HG02798 (cell line): ENCODE measurements at regions not wholly inside any gene's neighbourhood (a gene's known extent, or its start where the extent isn't known, plus 50 kb on each side); places are given as distances from the start of the nearest gene placed in this dataset.

ENCODE experiments used
- ATAC-seq: cut with Tn5 transposase; IDR thresholded peaks from one replicate; pipeline ENCODE4 v1.9.1; 2021; ENCODE audit warnings: mild to moderate bottlenecking; ENCODE audit not compliant: unreplicated experiment, poor library complexity

DNA sequence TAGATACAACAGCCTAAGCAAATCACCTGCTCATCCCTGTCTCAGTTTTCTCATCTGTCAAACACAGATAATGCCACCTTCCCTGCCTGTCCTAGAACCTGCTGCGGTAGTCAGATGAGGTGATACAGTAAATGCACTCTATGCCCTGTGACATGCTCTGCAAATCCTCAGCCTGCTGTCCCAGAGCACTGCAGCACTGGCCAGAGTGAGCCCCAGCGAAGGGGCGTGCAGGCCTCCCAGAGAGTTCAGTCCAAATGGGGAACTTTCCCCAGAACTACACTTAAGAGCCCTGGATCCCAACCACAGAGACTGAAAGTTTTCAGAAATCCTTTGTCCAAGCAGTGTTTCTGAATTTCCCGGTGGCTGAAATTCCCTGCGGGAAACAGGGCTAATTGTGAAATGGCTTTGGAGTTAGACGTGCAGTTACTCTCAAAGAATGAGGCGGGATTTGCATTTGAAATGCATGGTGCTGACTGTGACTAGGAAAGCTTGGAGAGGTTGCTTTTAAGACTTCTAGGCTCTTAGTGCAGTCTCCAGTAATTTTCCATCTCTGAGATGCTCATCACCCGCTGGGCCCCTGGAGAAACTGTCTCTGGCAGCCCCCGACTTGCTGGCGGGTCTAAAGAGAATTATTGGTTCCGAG lies 206.5 kb upstream of the AJAP1 start:
- no peak for ATAC-seq

DNA sequence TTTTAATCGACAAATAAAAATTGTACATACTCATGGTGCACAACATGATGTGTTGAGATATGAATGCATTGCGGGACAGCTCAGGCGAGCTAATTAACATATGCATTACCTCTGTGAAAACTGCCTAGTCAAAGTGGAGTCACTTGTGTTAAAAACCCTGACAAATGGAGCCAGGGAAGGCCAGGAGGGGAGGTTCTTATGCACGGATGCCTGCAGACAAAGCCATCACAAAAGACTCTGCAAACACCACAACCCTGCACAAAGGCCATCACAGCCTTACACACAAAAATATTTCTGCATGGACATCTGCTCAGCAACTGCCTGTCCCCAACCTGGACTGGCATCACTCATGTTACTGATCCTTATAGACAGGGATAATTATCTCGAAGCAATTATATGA lies 204.4 kb upstream of the AJAP1 start:
- ATAC-seq = no peak

DNA sequence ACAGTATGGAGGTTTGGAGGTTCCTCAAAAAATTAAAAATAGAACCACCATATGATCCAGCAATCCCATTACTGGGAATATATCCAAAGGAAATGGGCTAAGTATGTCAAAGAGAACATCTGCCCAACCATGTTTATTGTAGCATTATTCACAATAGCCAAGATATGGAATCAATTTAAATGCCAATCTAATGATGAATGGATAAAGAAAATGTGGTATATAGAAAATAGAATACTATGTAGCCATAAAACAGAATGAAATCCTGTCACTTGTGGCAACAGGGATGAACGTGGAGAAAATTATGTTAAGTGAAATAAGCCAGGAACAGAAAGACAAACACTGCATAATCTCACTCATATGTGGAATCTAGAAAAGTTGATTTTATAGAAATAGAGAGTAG lies 201.7 kb upstream of the AJAP1 start:
- no peak for ATAC-seq

DNA sequence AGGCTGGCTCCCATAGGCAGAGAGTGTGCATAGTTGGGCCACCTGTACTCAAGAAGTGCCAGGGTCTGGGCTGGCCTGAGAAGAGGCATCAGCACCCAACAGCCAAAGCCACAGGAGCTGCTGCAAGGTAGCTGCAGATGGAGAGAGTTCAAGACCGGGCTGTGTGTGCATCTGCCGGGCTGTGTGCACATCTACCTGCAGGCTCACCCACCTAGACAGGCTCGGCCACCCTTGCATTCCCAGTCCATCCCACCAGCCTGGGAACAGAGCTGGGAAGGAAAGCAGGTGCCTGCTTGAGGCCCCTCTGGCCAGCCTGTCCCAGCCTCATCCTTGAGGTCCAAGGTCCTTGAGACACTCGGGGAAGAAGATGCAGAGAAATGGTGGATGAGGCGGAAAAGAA lies 194.4 kb upstream of the AJAP1 start:
- ATAC-seq = no peak

GRCh38 chr1:4460651-4461050 lies 193.8 kb upstream of the AJAP1 start:
- no peak for ATAC-seq

GRCh38 chr1:4461726-4462290 lies 192.6 kb upstream of the AJAP1 start:
- no peak for ATAC-seq

GRCh38 chr1:4462831-4463484 lies 191.5 kb upstream of the AJAP1 start:
- ATAC-seq = no peak

DNA sequence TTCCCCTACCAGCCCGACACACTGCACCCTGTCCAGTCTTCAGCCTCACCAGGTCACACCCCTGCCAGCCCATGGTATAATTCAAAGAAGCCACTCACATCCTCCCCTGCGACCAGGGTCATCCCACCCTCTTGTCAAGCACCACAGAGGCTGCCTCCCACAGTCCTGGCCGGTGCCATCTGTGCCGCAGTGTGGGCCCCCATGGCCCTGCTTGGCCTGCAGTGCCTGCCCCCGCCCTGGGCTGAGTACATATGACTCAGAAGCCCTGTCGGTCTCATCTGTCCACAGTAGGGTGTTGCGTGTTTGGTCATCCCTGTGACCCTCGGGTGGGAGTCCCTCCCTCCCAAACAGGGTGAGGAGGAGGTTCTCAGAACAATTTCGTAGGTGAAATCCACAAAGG lies 190.8 kb upstream of the AJAP1 start:
- ATAC-seq = no peak

- ATAC-seq = no peak
Observed at GRCh38 chr1:4464478-4464877, 189.9 kb upstream of the AJAP1 start.

- ATAC-seq = no peak
Observed at GRCh38 chr1:4467241-4467640, 187.2 kb upstream of the AJAP1 start.

- ATAC-seq = no peak
Observed at GRCh38 chr1:4468386-4468785, 186.0 kb upstream of the AJAP1 start.

DNA sequence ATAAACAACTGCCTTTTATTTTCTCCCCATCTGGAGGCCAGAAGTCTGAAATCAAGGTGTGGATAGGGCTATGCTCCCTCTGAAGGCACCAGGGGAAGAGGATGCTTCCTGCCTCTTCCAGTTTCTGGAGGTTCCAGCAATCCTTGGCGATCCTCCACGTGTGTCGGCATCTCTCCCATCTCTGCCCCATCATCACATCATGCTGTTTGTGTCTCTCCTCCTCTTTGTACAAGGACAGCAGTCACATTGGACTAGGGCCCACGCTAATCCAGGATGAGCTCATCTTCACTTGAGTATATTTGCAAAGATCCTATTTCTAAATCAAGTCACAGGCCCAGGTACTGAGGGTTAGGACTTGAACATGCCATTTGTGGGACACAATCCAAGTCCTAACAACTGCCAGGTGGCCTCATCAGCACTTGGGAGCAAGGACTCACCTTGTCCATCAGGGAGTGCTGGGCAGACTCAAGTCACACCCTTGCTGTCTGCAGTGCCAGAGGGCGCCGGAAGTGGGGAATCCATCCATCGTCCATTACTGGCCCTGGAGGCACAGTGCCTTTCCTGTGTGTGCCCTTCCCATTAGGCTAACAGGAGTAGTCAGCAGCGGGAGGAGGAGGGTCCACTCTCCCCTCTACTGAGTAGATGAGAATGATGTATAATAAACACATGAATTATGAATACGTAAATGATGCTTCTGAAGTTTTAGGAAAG lies 185.4 kb upstream of the AJAP1 start:
- no peak for ATAC-seq

- ATAC-seq = no peak
Observed at GRCh38 chr1:4476394-4476793, 178.0 kb upstream of the AJAP1 start.

DNA sequence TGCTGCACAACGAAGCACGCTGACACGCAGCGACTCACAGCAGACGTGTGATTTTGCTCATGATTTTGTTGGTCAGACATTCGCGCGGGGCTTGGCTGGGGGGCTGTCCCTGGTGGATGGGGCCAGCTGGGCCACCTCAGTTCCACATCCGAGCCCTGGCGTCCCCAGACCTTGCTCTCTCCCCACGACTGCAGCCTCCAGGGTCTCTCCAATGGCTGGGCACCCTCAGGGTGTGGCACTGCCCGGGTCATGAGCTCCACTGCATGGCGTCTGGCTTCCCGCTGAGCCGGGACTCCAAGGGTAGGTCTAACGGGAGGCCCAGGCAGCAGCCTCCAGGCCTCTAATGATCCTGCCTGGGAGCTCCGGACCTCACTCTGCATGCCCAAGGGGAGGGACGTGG lies 173.0 kb upstream of the AJAP1 start:
- no peak for ATAC-seq

DNA sequence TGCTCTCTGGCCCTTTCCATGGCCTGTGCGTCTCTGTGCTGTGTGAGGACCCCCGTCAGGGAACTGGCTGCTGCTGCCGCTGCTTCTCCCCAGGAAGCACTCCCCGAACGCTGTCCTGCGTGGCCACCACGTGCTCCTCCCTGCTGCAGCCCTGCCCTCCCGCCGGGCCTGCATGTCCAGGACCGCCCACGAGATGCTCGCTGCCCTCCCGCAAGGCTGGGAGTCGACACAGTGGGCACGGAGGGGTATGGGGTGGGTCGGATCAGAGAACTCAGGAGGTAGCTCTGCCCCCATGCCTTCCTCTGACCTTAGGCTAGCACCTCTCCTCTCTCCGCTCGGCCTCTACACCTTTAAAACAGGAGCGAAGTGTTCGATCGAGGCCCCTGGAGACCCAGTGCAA lies 171.9 kb upstream of the AJAP1 start:
- no peak for ATAC-seq

- no peak for ATAC-seq
Observed at GRCh38 chr1:4483021-4483625, 171.3 kb upstream of the AJAP1 start.

DNA sequence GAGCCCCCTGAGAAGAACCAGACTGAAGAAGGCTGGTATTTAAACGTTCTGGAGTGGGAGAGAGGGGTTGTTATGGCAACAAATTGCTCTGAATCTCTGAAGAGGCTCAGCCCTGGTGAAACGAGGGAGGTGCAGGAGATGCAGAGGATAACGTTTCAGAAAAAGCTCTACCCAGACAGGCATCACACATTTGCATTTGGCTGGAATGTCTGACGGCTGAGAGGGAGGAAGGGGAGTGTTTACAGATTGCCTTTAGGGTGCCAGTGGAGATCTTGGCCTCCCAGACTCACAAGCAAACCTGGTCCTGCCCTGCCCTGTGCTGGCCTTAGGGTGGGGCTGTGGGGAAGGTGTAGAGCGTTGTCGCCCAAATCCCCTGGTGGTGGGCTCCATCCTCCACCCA lies 169.0 kb upstream of the AJAP1 start:
- ATAC-seq = no peak

DNA sequence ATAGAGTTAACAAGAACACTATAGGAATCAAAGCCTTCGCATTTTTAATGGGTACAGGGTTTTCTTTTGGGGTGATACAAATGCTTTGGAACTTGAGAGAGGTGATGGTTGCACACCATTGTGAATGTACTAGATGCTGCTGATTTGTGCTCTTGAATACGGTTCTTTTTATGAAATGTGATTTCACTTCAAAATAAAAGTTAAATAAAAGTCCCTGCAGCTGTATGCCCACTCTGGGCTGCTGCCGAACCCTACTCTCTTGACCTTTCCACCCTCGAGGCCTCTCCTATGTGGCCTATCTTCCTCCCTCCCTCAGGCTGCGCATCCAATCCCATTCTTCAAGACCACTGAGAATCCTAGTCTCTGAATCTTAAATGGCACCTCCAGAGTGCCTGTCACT lies 168.5 kb upstream of the AJAP1 start:
- ATAC-seq = no peak

- no peak for ATAC-seq
Observed at GRCh38 chr1:4486408-4487120, 167.8 kb upstream of the AJAP1 start.

DNA sequence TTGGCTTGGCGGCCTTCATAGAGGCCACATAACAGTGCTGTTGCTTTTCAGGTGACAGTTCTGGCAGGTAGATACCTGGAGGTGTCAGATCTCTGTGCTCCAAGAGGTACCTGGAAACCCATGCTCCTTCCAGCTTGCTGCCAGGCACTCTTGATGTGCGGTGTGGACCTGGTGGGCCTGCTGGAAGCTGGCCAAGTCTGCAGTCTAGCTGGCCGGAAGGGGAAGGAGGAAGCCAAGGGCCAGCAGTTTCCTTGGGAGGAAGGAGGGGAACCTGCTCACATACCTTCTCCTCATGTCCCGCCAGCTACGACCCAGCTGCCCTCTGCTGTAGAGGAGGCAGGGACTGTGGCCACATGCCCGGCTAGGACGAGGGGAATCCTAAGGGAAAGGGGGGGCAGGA lies 166.4 kb upstream of the AJAP1 start:
- no peak for ATAC-seq
